Calu3 (cell line): ENCODE measurements at regions not wholly inside any gene's neighbourhood (a gene's known extent, or its start where the extent isn't known, plus 50 kb on each side); places are given as distances from the start of the nearest gene placed in this dataset.

ENCODE experiments used
- BruUV-seq: library from RNA; stranded (reverse); fragments of 400-500 nt; replicated peaks from 2 replicates; lab custom pipeline; 2021; lab: Mats Ljungman, UMichigan
- CTCF ChIA-PET: fragments of 300-600 bp; sonication (Branson Sonifier 250); formaldehyde crosslinking; loops from one replicate; lab custom pipeline; 2022; ENCODE audit warnings: antibody characterized with exemption; lab: Charles Lee
- DNase-seq: peaks from one replicate; pipeline ENCODE4 v3.0.0; 2022
- H3K27ac Mint-ChIP-seq: one replicate; pipeline ENCODE4 v1.8.0; 2022; ENCODE audit warnings: mixed read lengths; ENCODE audit not compliant: unreplicated experiment
- H3K27me3 Mint-ChIP-seq: one replicate; pipeline ENCODE4 v1.8.0; 2022; ENCODE audit warnings: mixed read lengths; ENCODE audit not compliant: unreplicated experiment
- H3K36me3 Mint-ChIP-seq: one replicate; pipeline ENCODE4 v1.8.0; 2022; ENCODE audit warnings: mild to moderate bottlenecking, moderate library complexity, mixed read lengths; ENCODE audit not compliant: insufficient read depth, unreplicated experiment
- H3K4me1 Mint-ChIP-seq: one replicate; pipeline ENCODE4 v1.8.0; 2022; ENCODE audit warnings: mild to moderate bottlenecking, low read depth, mixed read lengths; ENCODE audit not compliant: unreplicated experiment
- H3K4me3 Mint-ChIP-seq: one replicate; pipeline ENCODE4 v1.8.0; 2022; ENCODE audit warnings: mild to moderate bottlenecking, low read depth, moderate library complexity, mixed read lengths; ENCODE audit not compliant: unreplicated experiment
- H3K9me3 Mint-ChIP-seq: one replicate; pipeline ENCODE4 v1.8.0; 2022; ENCODE audit warnings: low read depth, mixed read lengths; ENCODE audit not compliant: unreplicated experiment
- intact Hi-C: fragments of 100-400 bp; cut with micrococcal nuclease; formaldehyde crosslinking; loops from one replicate; pipeline ENCODE4 v1.10.0; 2022; ENCODE audit not compliant: unreplicated experiment
- TF ChIP-seq, protein P1 (sequence below): fragments of 200-600 bp; IDR thresholded peaks from one replicate; pipeline ENCODE4 v1.8.0; 2022; ENCODE audit warnings: antibody characterized with exemption; ENCODE audit not compliant: unreplicated experiment

DNA sequence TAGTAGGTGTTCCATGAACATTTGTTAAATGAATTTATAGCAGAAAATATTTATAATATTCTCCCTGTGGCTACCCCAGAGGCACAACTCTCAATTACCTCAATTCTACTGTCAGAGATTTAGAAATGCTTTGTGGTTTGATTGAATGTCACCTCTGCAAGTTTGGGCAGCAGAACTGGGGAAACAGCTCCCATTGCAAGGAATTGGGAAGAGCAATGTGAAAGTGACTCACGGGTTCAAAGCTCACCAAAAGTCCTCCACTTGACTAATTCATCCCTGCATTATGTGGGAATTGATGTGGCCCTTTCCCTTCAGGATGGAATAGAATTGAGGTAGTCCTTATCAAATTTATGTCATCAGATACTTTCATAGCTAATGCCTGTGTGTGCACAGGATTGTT is 562.7 kb downstream of the MFSD1 start:
- intact Hi-C loops: no loop called here
- no TSS peak for BruUV-seq

DNA sequence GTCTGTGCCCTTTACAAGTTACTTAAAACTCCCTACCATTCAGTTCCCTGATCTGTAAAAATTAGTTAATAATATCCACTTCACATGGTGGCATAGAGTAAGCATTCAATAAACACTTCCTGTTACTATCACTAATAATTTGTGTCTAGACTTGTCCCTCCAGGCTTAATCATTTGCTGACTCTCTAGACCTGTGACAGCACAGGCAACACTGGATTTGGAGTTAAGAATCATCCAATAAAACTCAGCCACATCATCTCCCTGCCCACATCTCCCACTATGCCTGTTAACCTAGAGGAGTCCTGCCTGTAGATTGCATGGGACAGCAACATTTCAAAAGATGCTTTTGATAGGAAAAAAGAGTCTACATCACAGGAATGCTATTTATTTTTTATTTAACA is 564.6 kb downstream of the MFSD1 start:
- no peak overlapping the region for H3K27ac Mint-ChIP-seq
- no peak for DNase-seq
- H3K9me3 Mint-ChIP-seq: peaks cover 2% of the 10 kb centered on the region
- no TSS peak for BruUV-seq
- TF ChIP-seq, protein P1, sequence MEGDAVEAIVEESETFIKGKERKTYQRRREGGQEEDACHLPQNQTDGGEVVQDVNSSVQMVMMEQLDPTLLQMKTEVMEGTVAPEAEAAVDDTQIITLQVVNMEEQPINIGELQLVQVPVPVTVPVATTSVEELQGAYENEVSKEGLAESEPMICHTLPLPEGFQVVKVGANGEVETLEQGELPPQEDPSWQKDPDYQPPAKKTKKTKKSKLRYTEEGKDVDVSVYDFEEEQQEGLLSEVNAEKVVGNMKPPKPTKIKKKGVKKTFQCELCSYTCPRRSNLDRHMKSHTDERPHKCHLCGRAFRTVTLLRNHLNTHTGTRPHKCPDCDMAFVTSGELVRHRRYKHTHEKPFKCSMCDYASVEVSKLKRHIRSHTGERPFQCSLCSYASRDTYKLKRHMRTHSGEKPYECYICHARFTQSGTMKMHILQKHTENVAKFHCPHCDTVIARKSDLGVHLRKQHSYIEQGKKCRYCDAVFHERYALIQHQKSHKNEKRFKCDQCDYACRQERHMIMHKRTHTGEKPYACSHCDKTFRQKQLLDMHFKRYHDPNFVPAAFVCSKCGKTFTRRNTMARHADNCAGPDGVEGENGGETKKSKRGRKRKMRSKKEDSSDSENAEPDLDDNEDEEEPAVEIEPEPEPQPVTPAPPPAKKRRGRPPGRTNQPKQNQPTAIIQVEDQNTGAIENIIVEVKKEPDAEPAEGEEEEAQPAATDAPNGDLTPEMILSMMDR: no peak
- no peak overlapping the region for H3K4me3 Mint-ChIP-seq
- H3K27me3 Mint-ChIP-seq: no peaks in the 10 kb centered on the region
- intact Hi-C loops: no loop called here
- CTCF ChIA-PET: no interaction called here
- H3K36me3 Mint-ChIP-seq: no peaks in the 10 kb centered on the region
- no peaks in the 10 kb centered on the region for H3K4me1 Mint-ChIP-seq

More for the DNA sequence above, 562.7 kb downstream of the MFSD1 start:
- H3K4me3 Mint-ChIP-seq: no peak overlapping the region
- TF ChIP-seq, protein P1: no peak
- H3K4me1 Mint-ChIP-seq: no peaks in the 10 kb centered on the region
- H3K27ac Mint-ChIP-seq: no peak overlapping the region
- CTCF ChIA-PET: interaction anchor here (0.6 kb wide), 1 partner anchor 941 kb away, joined by 3 read pairs; no protein-coding TSS in a partner anchor
- DNase-seq: no peak
- no peaks in the 10 kb centered on the region for H3K9me3 Mint-ChIP-seq
- H3K27me3 Mint-ChIP-seq: no peaks in the 10 kb centered on the region
- no peaks in the 10 kb centered on the region for H3K36me3 Mint-ChIP-seq

DNA sequence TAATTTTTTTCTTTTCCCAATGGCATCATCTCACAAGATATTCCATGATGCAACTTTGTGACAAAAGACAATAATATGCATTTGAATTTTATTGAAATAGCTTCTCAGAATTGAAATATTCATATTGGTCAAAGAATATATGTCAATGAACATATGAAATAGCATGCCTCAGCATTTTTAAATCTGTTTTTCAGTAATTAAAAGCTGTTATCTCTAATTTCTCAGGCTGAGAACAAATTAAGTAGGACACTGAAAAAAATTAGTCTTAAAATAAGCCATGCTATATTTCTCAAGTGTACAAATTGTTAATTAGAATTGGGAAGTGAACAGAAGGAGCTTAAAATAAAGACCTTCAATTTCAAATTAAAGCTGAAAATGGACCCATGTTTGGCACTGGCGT is 570.1 kb downstream of the MFSD1 start:
- Mint-ChIP-seq H3K27me3 (no peaks in the 10 kb centered on the region), H3K9me3 (peaks cover 2% of the 10 kb centered on the region), H3K4me1 (no peaks in the 10 kb centered on the region), H3K27ac (no peak overlapping the region), H3K4me3 (no peak overlapping the region), H3K36me3 (no peaks in the 10 kb centered on the region)
- TF ChIP-seq, protein P1: no peak
- CTCF ChIA-PET: interaction anchor here (0.6 kb wide), 1 partner anchor 128 kb away, joined by 3 read pairs; no protein-coding TSS in a partner anchor
- intact Hi-C loops: no loop called here
- DNase-seq: no peak
- BruUV-seq: no TSS peak

DNA sequence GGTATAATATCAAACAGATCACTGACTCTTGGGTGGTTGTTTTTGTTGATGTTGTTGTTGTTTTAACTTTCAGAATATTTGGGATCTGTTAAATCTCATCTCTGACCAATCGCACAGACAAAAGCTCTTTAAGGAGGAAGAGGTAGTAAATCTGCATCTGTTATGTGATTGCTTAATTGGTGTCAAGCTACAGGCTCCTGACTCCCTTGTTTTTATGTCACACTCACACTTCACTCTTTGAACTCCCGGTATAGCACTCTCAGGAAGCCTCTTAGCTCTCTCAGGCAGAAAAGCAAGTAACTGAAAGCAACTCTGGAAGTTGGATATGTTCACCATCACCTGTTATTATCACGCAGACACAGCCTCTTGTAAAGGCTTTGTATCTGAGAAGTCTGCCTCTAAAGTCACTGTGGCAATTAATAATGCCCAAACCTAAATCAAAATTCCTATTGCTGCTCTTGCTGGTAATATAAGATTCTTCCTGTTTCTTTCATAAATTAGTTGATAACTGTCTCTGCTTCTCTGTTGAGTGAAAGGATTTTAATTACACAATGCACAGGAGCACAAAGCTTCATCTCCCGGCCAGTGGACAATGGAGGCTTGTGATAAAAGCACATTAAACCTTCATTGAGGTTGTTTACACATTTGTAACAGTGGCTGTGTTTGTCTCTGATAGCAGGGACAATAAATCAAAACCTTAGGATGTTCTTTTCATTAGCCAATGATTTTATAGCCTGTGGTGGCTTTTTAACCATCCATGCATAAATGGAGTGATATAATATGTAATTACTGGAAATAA is 576.7 kb downstream of the MFSD1 start:
- no peaks in the 10 kb centered on the region for H3K27me3 Mint-ChIP-seq
- H3K9me3 Mint-ChIP-seq: no peaks in the 10 kb centered on the region
- intact Hi-C loops: no loop called here
- H3K36me3 Mint-ChIP-seq: no peaks in the 10 kb centered on the region
- CTCF ChIA-PET: interaction anchor here (0.6 kb wide), 1 partner anchor 182 kb away, joined by 4 read pairs; no protein-coding TSS in a partner anchor
- TF ChIP-seq, protein P1: no peak
- H3K4me3 Mint-ChIP-seq: no peak overlapping the region
- H3K27ac Mint-ChIP-seq: no peak overlapping the region
- DNase-seq: no peak
- no peaks in the 10 kb centered on the region for H3K4me1 Mint-ChIP-seq
- no TSS peak for BruUV-seq
